WTC11 (cell line): ENCODE measurements at regions not wholly inside any gene's neighbourhood (a gene's known extent, or its start where the extent isn't known, plus 50 kb on each side); places are given as distances from the start of the nearest gene placed in this dataset.

Experiments used
- ATAC-seq: fragments of 200-7000 bp; cut with Tn5 transposase; 2 replicates; pipeline ENCODE4 v1.10.0; 2021; ENCODE audit warnings: mild to moderate bottlenecking, moderate library complexity
- CTCF ChIA-PET: fragments of 300-600 bp; sonication (Branson Sonifier 250); formaldehyde crosslinking; loops from one replicate; lab custom pipeline; 2021; ENCODE audit warnings: antibody characterized with exemption; lab: Charles Lee
- POLR2A ChIA-PET: fragments of 350-600 bp; sonication (Branson Sonifier 250); formaldehyde crosslinking; loops from one replicate; lab custom pipeline; 2021; ENCODE audit warnings: antibody characterized with exemption; lab: Charles Lee
- DNase-seq: peaks from one replicate; pipeline ENCODE4 v3.0.0; 2021; ENCODE audit warnings: low spot score
- H3K27ac Mint-ChIP-seq: 2 replicates; pipeline ENCODE4 v1.8.0; 2021; ENCODE audit warnings: mixed read lengths
- H3K27me3 Mint-ChIP-seq: 2 replicates; pipeline ENCODE4 v1.8.0; 2021; ENCODE audit warnings: low read depth, mild to moderate bottlenecking, moderate library complexity, mixed read lengths
- H3K36me3 Mint-ChIP-seq: 2 replicates; pipeline ENCODE4 v1.8.0; 2021; ENCODE audit warnings: mixed read lengths
- H3K4me1 Mint-ChIP-seq: 2 replicates; pipeline ENCODE4 v1.8.0; 2022; ENCODE audit warnings: mixed read lengths
- H3K4me3 Mint-ChIP-seq: 2 replicates; pipeline ENCODE4 v1.8.0; 2021; ENCODE audit warnings: mild to moderate bottlenecking, moderate library complexity, mixed read lengths
- H3K9me3 Mint-ChIP-seq: 2 replicates; pipeline ENCODE4 v1.8.0; 2021; ENCODE audit warnings: mixed read lengths
- ATF1 ChIP-seq: sonication (generic); formaldehyde crosslinking; IDR thresholded peaks from 2 replicates; pipeline ENCODE4 v1.8.1; 2023; ENCODE audit warnings: mild to moderate bottlenecking, moderate library complexity, missing genetic modification reagents
- E2F5 ChIP-seq: sonication (generic); formaldehyde crosslinking; IDR thresholded peaks from 2 replicates; pipeline ENCODE4 v1.8.1; 2022; ENCODE audit warnings: mild to moderate bottlenecking, moderate library complexity, missing genetic modification reagents
- EMX1 ChIP-seq: fragments of 250-450 bp; sonication (Bioruptor Pico); IDR thresholded peaks from 2 replicates; pipeline ENCODE4 v1.8.0; 2021; ENCODE audit warnings: mild to moderate bottlenecking
- FOXJ3 ChIP-seq: sonication (generic); formaldehyde crosslinking; IDR thresholded peaks from 2 replicates; pipeline ENCODE4 v1.9.0; 2021; ENCODE audit warnings: missing genetic modification reagents, mild to moderate bottlenecking, borderline replicate concordance
- FOXK1 ChIP-seq: sonication (generic); formaldehyde crosslinking; IDR thresholded peaks from 2 replicates; pipeline ENCODE4 v1.8.0; 2022; ENCODE audit warnings: mild to moderate bottlenecking, moderate library complexity, missing genetic modification reagents
- FOXP1 ChIP-seq: sonication (generic); formaldehyde crosslinking; IDR thresholded peaks from 2 replicates; pipeline ENCODE4 v1.8.0; 2022; ENCODE audit warnings: missing genetic modification reagents, mild to moderate bottlenecking, moderate library complexity, borderline replicate concordance
- HMGA2 ChIP-seq: fragments of 250-450 bp; sonication (Bioruptor Pico); IDR thresholded peaks from 2 replicates; pipeline ENCODE4 v1.4.0; 2021; ENCODE audit warnings: mild to moderate bottlenecking, moderate library complexity
- HMGXB4 ChIP-seq: sonication (generic); formaldehyde crosslinking; IDR thresholded peaks from 2 replicates; pipeline ENCODE4 v1.8.1; 2023; ENCODE audit warnings: mild to moderate bottlenecking, moderate library complexity, missing genetic modification reagents
- IRF2 ChIP-seq: sonication (generic); formaldehyde crosslinking; IDR thresholded peaks from 2 replicates; pipeline ENCODE4 v1.8.0; 2022; ENCODE audit warnings: low read depth, missing genetic modification reagents, borderline replicate concordance
- JAZF1 ChIP-seq: fragments of 250-450 bp; sonication (Bioruptor Pico); IDR thresholded peaks from 2 replicates; pipeline ENCODE4 v1.9.0; 2021; ENCODE audit warnings: moderate library complexity, mild to moderate bottlenecking, inconsistent platforms
- JUN ChIP-seq: sonication (generic); formaldehyde crosslinking; IDR thresholded peaks from 2 replicates; pipeline ENCODE4 v1.8.0; 2023; ENCODE audit warnings: mild to moderate bottlenecking, missing genetic modification reagents
- MLX ChIP-seq: sonication (generic); formaldehyde crosslinking; IDR thresholded peaks from 2 replicates; pipeline ENCODE4 v1.8.1; 2023; ENCODE audit warnings: mild to moderate bottlenecking, missing genetic modification reagents, moderate library complexity
- OVOL2 ChIP-seq: fragments of 250-450 bp; sonication (Bioruptor Pico); IDR thresholded peaks from 2 replicates; pipeline ENCODE4 v1.9.0; 2021; ENCODE audit warnings: mild to moderate bottlenecking, borderline replicate concordance
- PREB ChIP-seq: sonication (generic); formaldehyde crosslinking; IDR thresholded peaks from 2 replicates; pipeline ENCODE4 v1.8.1; 2022; ENCODE audit warnings: mild to moderate bottlenecking, missing genetic modification reagents, moderate library complexity, borderline replicate concordance
- PRRX2 ChIP-seq: fragments of 250-450 bp; sonication (Bioruptor Pico); IDR thresholded peaks from 2 replicates; pipeline ENCODE4 v1.8.0; 2021; ENCODE audit warnings: mild to moderate bottlenecking
- SMAD3 ChIP-seq: sonication (generic); formaldehyde crosslinking; IDR thresholded peaks from 2 replicates; pipeline ENCODE4 v1.8.0; 2022; ENCODE audit warnings: missing genetic modification reagents, mild to moderate bottlenecking, borderline replicate concordance
- TCF7 ChIP-seq: sonication (generic); formaldehyde crosslinking; IDR thresholded peaks from 2 replicates; pipeline ENCODE4 v1.8.0; 2022; ENCODE audit warnings: mild to moderate bottlenecking, low read depth, missing genetic modification reagents, moderate library complexity
- ZBTB21 ChIP-seq: sonication (generic); formaldehyde crosslinking; IDR thresholded peaks from 2 replicates; pipeline ENCODE4 v1.8.1; 2023; ENCODE audit warnings: mild to moderate bottlenecking, missing genetic modification reagents, borderline replicate concordance
- ZMAT4 ChIP-seq: fragments of 250-450 bp; sonication (Bioruptor Pico); IDR thresholded peaks from 2 replicates; pipeline ENCODE4 v1.9.0; 2021; ENCODE audit warnings: mild to moderate bottlenecking
- ZNF671 ChIP-seq: fragments of 250-450 bp; sonication (Bioruptor Pico); IDR thresholded peaks from 2 replicates; pipeline ENCODE4 v1.8.0; 2021; ENCODE audit warnings: mild to moderate bottlenecking
- ZSCAN18 ChIP-seq: fragments of 250-450 bp; sonication (Bioruptor Pico); IDR thresholded peaks from 2 replicates; pipeline ENCODE4 v2.1.2; 2022; ENCODE audit warnings: mild to moderate bottlenecking, moderate library complexity

GRCh38 chr4:158422546-158422945 is 99.1 kb upstream of the RXFP1 start:
- ChIA-PET CTCF (interaction anchor here (1.3 kb wide), 1 partner anchor 73 kb away, joined by 3 read pairs; no protein-coding TSS in a partner anchor), POLR2A (no interaction called here)
- no peaks in the 10 kb centered on the region for H3K36me3 Mint-ChIP-seq
- H3K27ac Mint-ChIP-seq = no peak overlapping the region
- no peaks in the 10 kb centered on the region for H3K27me3 Mint-ChIP-seq
- no peak overlapping the region for H3K4me3 Mint-ChIP-seq
- peaks cover 16% of the 10 kb centered on the region for H3K9me3 Mint-ChIP-seq
- no peaks in the 10 kb centered on the region for H3K4me1 Mint-ChIP-seq
- no peak for ATAC-seq
- DNase-seq = no peak
- no peak for TF ChIP-seq IRF2 (CRISPR knock-in tag)
- TF ChIP-seq PREB (CRISPR knock-in tag) = no peak
- no peak for TF ChIP-seq ZSCAN18
- TF ChIP-seq FOXJ3 (CRISPR knock-in tag) = no peak
- TF ChIP-seq TCF7 (CRISPR knock-in tag) = no peak
- TF ChIP-seq PRRX2 (CRISPR knock-in tag) = no peak
- TF ChIP-seq ATF1 = no peak
- no peak for TF ChIP-seq JAZF1 (CRISPR knock-in tag)
- no peak for TF ChIP-seq EMX1 (CRISPR knock-in tag)
- no peak for TF ChIP-seq FOXP1 (CRISPR knock-in tag)
- no peak for TF ChIP-seq OVOL2 (CRISPR knock-in tag)
- no peak for TF ChIP-seq HMGA2
- TF ChIP-seq ZMAT4 (CRISPR knock-in tag) = no peak
- TF ChIP-seq HMGXB4 = no peak
- no peak for TF ChIP-seq ZNF671 (CRISPR knock-in tag)
- no peak for TF ChIP-seq MLX (CRISPR knock-in tag)
- no peak for TF ChIP-seq SMAD3 (CRISPR knock-in tag)
- TF ChIP-seq ZBTB21 = no peak
- TF ChIP-seq JUN (CRISPR knock-in tag) = no peak
- no peak for TF ChIP-seq E2F5

GRCh38 chr4:158428242-158428641 is 93.4 kb upstream of the RXFP1 start:
- Mint-ChIP-seq H3K9me3 (peaks cover 5% of the 10 kb centered on the region; the same call in 1 of the 2 replicates), H3K4me1 (no peaks in the 10 kb centered on the region), H3K27me3 (no peaks in the 10 kb centered on the region)
- no peak for DNase-seq
- peak; percentile 81 for TF ChIP-seq HMGA2
- no peak for TF ChIP-seq FOXK1 (CRISPR knock-in tag)
- TF ChIP-seq, all 79 proteins: peak for 1
- no peak for ATAC-seq
- CTCF ChIA-PET = no interaction called here
- POLR2A ChIA-PET = no interaction called here
- no peak overlapping the region for H3K27ac Mint-ChIP-seq
- H3K4me3 Mint-ChIP-seq = no peak overlapping the region
- no peaks in the 10 kb centered on the region for H3K36me3 Mint-ChIP-seq
